LHCN-M2 (cell line): ENCODE measurements at regions not wholly inside any gene's neighbourhood (a gene's known extent, or its start where the extent isn't known, plus 50 kb on each side); places are given as distances from the start of the nearest gene placed in this dataset.

Experiments used
- DNase-seq: peaks from one replicate; pipeline ENCODE4 v3.0.0-alpha.2; 2012; ENCODE audit warnings: low read depth

GRCh38 chr17:68182940-68183551 lies 64.8 kb upstream of the AMZ2 start:
- no peak for DNase-seq

GRCh38 chr17:68184141-68184571 lies 63.7 kb upstream of the AMZ2 start:
- no peak for DNase-seq

GRCh38 chr17:68184816-68185436 lies 62.9 kb upstream of the AMZ2 start:
- no peak for DNase-seq

- DNase-seq: no peak
Measured at GRCh38 chr17:68185820-68186219, 62.0 kb upstream of the AMZ2 start.

GRCh38 chr17:68190495-68190894 lies 57.3 kb upstream of the AMZ2 start:
- no peak for DNase-seq

- DNase-seq: no peak
Measured at GRCh38 chr17:68195667-68196393, 52.0 kb upstream of the AMZ2 start.

DNA sequence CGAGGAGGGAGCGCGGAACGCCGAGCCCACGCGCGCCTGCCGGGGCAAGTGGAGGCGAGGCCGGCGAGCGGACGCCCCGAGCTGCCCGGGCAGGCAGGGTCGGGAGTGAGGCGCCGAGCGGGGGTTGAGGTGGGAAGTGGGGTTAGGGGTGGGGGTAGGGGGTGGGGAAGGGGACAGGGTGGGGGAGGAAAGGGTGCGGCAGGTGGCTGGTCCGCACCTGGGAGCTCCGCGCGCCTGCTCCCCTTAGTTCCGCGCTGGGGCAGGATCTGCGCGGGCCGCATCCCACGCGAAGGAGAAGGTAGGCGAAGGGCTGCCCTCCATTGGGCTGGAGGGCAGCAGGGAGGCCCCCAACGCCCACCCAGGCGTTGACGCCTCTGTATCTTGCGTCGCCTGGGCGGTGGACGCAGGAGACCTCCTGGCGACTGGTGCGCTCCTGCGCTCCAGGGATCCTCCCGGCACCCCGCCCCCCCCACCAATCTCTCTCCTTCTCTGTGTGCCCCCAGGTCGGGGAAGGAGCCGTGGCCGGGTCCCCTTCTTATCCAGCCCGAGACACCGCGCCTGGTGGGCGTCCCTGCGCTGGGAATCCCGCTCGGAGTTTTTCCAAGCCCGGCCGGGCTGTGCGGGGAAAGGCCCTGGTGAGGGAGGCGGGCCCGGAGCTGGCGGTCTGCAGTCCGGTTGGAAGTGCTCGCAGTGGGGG lies 51.3 kb upstream of the AMZ2 start:
- DNase-seq: no peak

DNA sequence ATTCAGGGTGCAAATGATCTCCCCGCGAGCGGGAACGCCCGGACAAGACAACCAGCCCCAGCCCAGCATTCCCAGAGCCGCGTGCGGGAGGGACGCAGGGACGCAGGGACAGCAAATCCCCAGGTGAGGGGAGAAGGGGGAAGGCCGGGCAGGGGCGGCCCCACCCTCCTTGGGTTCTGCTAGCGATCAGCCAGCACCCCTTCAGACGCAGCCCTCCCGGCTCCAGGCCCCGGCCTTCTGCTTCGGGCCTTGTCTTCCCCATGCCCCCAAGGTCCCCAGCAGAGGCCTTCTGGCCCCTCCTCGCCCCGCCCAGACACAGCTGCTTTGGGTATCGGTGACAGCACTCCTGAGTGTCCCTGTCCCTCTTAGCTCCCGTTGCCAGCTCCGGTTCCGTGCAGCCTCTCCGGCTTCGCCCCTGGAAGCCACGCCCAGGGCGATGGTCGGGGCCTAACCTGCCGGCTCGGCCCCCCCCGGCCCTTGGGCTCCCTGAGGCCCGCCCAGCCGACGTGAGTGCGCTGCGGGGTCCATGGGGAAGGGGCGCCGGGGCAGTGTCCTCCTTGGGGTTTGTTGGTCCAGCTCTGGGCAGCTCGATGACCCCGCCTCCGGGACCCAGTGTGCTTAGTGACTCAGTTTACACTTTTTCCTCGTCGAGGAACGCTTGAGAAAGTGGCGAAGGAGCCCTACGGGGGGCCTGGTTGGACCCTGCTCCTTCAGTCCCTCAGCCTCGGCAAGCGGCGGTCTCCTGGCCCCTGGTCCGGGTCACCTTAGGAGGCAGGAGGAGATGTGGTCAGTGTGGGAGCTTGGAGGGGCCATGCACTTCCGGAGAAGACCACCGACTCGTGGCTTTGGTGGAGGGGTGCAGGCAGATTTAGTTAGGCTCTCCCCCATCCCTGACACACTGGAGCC lies 50.5 kb upstream of the AMZ2 start:
- DNase-seq: no peak

- DNase-seq: no peak
Measured at GRCh38 chr17:68197997-68198930, 49.6 kb upstream of the AMZ2 start.
